DND-41 (cell line): ENCODE measurements at regions not wholly inside any gene's neighbourhood (a gene's known extent, or its start where the extent isn't known, plus 50 kb on each side); places are given as distances from the start of the nearest gene placed in this dataset.
"Not testable (repeated sequence)": the region's sequence is repeated elsewhere in the genome, so short reads cannot be mapped to it uniquely, and the experiment has no call there.

Experiments used
- ATAC-seq: fragments of 200-7000 bp; cut with Tn5 transposase; 3 replicates; pipeline ENCODE4 v1.9.1; 2021; ENCODE audit warnings: low read depth; ENCODE audit not compliant: insufficient read depth
- DNase-seq: peaks from one replicate; pipeline ENCODE4 v3.0.0-alpha.2; 2020
- H2AFZ ChIP-seq: 2 replicates; pipeline ENCODE4 v1.6.0; 2012; ENCODE audit warnings: low read depth, low read length
- H3K27ac ChIP-seq: 2 replicates; pipeline ENCODE4 v1.5.1; 2012; ENCODE audit warnings: low read length, inconsistent platforms
- H3K27me3 ChIP-seq: fragments of 200-600 bp; sonication (generic); 2 replicates; pipeline ENCODE4 v1.6.0; 2012; ENCODE audit warnings: low read length, mild to moderate bottlenecking, inconsistent platforms; ENCODE audit not compliant: insufficient read depth, poor library complexity
- H3K36me3 ChIP-seq: 2 replicates; pipeline ENCODE4 v1.5.1; 2012; ENCODE audit warnings: low read length, inconsistent platforms; ENCODE audit not compliant: insufficient read depth
- H3K4me1 ChIP-seq: 2 replicates; pipeline ENCODE4 v1.5.1; 2012; ENCODE audit warnings: mild to moderate bottlenecking, low read length; ENCODE audit not compliant: insufficient read depth
- H3K4me2 ChIP-seq: 2 replicates; pipeline ENCODE4 v1.6.0; 2012; ENCODE audit warnings: mild to moderate bottlenecking, moderate library complexity, low read length, inconsistent platforms; ENCODE audit not compliant: insufficient read depth
- H3K4me3 ChIP-seq, 2 experiments: fragments of 200-600 bp in 1 of 2; shearing (Covaris generic) in 1 of 2; 2 replicates each; pipeline ENCODE4 v1.5.1; 2012 to 2016; ENCODE audit warnings: inconsistent platforms in 2 of 2, low read length in 2 of 2, mild to moderate bottlenecking in 2 of 2, low read depth in 1 of 2, moderate library complexity in 1 of 2
- H3K79me2 ChIP-seq: 2 replicates; pipeline ENCODE4 v1.6.0; 2012; ENCODE audit warnings: low read length, inconsistent platforms; ENCODE audit not compliant: insufficient read depth
- H3K9ac ChIP-seq: 2 replicates; pipeline ENCODE4 v1.6.0; 2012; ENCODE audit warnings: low read depth, mild to moderate bottlenecking, inconsistent platforms, low read length, moderate library complexity
- H3K9me3 ChIP-seq: 2 replicates; pipeline ENCODE4 v1.5.1; 2012; ENCODE audit warnings: low read length, moderate library complexity, mild to moderate bottlenecking, inconsistent platforms; ENCODE audit not compliant: insufficient read depth, severe bottlenecking
- H4K20me1 ChIP-seq: 2 replicates; pipeline ENCODE4 v1.6.0; 2012; ENCODE audit warnings: low read length; ENCODE audit not compliant: insufficient read depth
- EZH2 ChIP-seq: IDR thresholded peaks from 3 replicates; pipeline ENCODE4 v1.6.1; 2012; ENCODE audit warnings: borderline replicate concordance, low read depth, mild to moderate bottlenecking, moderate library complexity, low read length, inconsistent platforms; ENCODE audit not compliant: severe bottlenecking
- TF ChIP-seq, protein P1 (sequence below): IDR thresholded peaks from 2 replicates; pipeline ENCODE4 v1.5.1; 2012; ENCODE audit warnings: borderline replicate concordance, low read length, moderate library complexity, mild to moderate bottlenecking; ENCODE audit not compliant: poor library complexity, severe bottlenecking; ENCODE audit errors: extremely low read depth

DNA sequence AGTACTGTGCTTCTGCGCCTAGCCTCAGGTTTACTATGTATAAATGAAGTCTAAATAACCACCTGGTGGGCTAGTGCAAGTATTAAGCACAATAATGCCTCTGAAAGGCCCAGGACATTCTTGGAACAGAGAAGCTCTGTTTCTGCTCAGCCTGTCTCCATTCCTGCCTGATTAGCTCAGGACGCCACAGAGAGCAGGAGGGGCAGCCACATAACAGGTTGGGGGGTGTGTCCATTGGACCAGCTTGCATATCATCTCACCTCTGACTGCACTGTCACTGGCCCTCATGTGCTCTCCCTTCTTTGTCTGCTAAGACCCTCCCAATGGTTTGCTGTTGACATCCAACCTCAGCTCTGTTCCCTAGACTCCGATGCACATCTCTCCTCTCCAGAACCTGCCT lies 52.8 kb upstream of the IKZF1 start:
- Histone ChIP-seq H3K9me3 (peaks cover 7% of the 10 kb centered on the region), H3K36me3 (no peaks in the 10 kb centered on the region), H2AFZ (no peak overlapping the region), H3K4me1 (no peaks in the 10 kb centered on the region), H3K79me2 (no peaks in the 10 kb centered on the region), H3K27ac (no peak overlapping the region), H4K20me1 (no peaks in the 10 kb centered on the region), H3K27me3 (no peaks in the 10 kb centered on the region), H3K9ac (no peak overlapping the region), H3K4me3 (no peak overlapping the region), H3K4me2 (no peak overlapping the region)
- DNase-seq = no peak
- no peak for TF ChIP-seq EZH2
- TF ChIP-seq, protein P1, sequence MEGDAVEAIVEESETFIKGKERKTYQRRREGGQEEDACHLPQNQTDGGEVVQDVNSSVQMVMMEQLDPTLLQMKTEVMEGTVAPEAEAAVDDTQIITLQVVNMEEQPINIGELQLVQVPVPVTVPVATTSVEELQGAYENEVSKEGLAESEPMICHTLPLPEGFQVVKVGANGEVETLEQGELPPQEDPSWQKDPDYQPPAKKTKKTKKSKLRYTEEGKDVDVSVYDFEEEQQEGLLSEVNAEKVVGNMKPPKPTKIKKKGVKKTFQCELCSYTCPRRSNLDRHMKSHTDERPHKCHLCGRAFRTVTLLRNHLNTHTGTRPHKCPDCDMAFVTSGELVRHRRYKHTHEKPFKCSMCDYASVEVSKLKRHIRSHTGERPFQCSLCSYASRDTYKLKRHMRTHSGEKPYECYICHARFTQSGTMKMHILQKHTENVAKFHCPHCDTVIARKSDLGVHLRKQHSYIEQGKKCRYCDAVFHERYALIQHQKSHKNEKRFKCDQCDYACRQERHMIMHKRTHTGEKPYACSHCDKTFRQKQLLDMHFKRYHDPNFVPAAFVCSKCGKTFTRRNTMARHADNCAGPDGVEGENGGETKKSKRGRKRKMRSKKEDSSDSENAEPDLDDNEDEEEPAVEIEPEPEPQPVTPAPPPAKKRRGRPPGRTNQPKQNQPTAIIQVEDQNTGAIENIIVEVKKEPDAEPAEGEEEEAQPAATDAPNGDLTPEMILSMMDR = no peak
- ATAC-seq = no peak

DNA sequence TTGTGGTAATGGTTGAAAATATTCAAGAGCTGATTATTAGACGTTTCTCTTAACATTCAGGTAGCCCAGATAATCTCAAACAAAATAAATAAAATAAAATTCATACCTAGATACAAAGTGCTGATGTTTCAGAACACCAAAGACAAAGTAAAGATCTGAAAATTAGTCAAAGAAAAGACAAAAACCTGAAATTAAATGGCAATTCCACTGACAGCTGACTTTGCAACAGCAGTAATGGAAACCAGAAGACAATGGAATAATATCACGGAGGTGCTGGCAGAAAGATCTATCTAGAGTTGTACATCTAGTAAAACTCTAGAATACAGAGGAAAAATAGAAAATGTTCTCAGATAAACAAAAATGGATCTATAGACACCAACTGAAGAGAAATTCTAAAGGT lies 58.0 kb upstream of the IKZF1 start:
- Histone ChIP-seq H3K27ac (no peak overlapping the region), H3K27me3 (no peaks in the 10 kb centered on the region), H4K20me1 (no peaks in the 10 kb centered on the region), H3K9ac (no peak overlapping the region), H3K4me2 (no peak overlapping the region), H3K4me3 (no peak overlapping the region), H3K9me3 (peaks cover 24% of the 10 kb centered on the region), H3K36me3 (no peaks in the 10 kb centered on the region), H2AFZ (no peak overlapping the region), H3K4me1 (no peaks in the 10 kb centered on the region), H3K79me2 (no peaks in the 10 kb centered on the region)
- ATAC-seq (no peak), DNase-seq (no peak)
- TF ChIP-seq EZH2 = no peak
- TF ChIP-seq, protein P1 = no peak

DNA sequence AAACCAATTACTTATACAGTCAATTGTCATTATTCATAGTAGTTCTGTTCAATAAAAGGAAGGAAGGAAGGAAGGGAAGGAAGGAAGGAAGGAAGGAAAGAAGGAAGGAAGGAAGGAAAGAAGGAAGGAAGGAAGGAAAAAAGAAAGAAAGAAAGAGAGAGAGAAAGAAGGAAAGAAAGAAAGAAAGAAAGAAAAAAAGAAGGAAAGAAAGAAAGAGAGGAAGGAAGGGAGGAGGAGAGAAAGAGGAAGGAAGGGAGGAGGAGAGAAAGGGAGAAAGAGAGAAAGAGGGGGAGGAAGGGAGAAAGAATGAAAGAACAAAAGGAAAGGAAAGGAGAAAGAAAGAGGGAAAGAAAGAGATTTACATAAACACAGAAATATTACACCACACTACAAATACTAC lies 62.4 kb upstream of the IKZF1 start:
- H3K27ac ChIP-seq, H3K4me3 ChIP-seq, H3K27me3 ChIP-seq, H3K79me2 ChIP-seq, H3K4me1 ChIP-seq, H3K4me2 ChIP-seq, H4K20me1 ChIP-seq, H2AFZ ChIP-seq, H3K9ac ChIP-seq, DNase-seq, H3K36me3 ChIP-seq, ATAC-seq: not testable (repeated sequence)
- H3K9me3 ChIP-seq = peaks cover 20% of the 10 kb centered on the region

DNA sequence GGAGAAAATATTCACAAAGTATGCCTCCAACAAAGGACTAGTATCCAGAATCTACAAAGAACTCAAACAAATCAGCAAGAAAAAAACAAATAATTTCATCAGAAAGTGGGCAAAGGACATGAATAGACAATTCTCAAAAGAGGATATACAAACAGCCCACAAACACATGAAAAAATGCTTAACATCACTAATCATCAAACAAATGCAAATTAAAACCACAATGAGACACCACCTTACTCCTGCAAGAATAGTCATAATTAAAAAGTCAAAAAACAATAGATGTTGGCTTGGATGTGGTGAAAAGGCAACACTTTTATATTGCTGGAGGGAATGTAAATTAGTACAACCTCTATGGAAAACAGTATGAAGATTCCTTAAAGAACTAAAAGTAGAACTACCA lies 63.8 kb upstream of the IKZF1 start:
- not testable (repeated sequence) for H3K4me1 ChIP-seq, H3K4me2 ChIP-seq, H3K79me2 ChIP-seq, ATAC-seq, H3K27ac ChIP-seq, DNase-seq, H3K36me3 ChIP-seq, H3K9ac ChIP-seq, H3K27me3 ChIP-seq, H2AFZ ChIP-seq, H3K4me3 ChIP-seq, H3K9me3 ChIP-seq, H4K20me1 ChIP-seq
